ENCODE measurements at regions not wholly inside any gene's neighbourhood (a gene's known extent, or its start where the extent isn't known, plus 50 kb on each side); places are given as distances from the start of the nearest gene placed in this dataset.

GRCh38 chr12:78787576-78787975 is 77.0 kb upstream of the SYT1 start:
- Histone ChIP-seq H3K9ac (no peak overlapping the region), H3K36me3 (no peaks in the 10 kb centered on the region), H3K4me1 (no peaks in the 10 kb centered on the region), H3K27me3 (no peaks in the 10 kb centered on the region), H4K20me1 (no peaks in the 10 kb centered on the region), H3K4me2 (no peak overlapping the region), H3K4me3 (no peak overlapping the region), H3K9me3 (no peaks in the 10 kb centered on the region), H3K27ac (no peak overlapping the region)
- no peak for TF ChIP-seq Cebpa-rat (IDR thresholded peaks at IDR 0.05)

- Histone ChIP-seq H3K4me1 (no peaks in the 10 kb centered on the region), H3K36me3 (no peaks in the 10 kb centered on the region)
- no peak for TF ChIP-seq Cebpa-rat (IDR thresholded peaks at IDR 0.05)
Measured at GRCh38 chr12:78790148-78790547, 74.4 kb upstream of the SYT1 start.

GRCh38 chr12:78792052-78792698 is 72.4 kb upstream of the SYT1 start:
- no peaks in the 10 kb centered on the region for H4K20me1 ChIP-seq
- no peaks in the 10 kb centered on the region for H3K27me3 ChIP-seq
- peaks cover 4% of the 10 kb centered on the region; the same call in 1 of the 2 replicates for H3K36me3 ChIP-seq
- TF ChIP-seq Cebpa-rat (IDR thresholded peaks at IDR 0.05), result no peak
- no peak overlapping the region for H3K27ac ChIP-seq
- H3K4me2 ChIP-seq, result no peak overlapping the region
- peaks cover 32% of the 10 kb centered on the region for H3K9me3 ChIP-seq
- no peak overlapping the region for H3K9ac ChIP-seq
- peaks cover 6% of the 10 kb centered on the region for H3K4me1 ChIP-seq
- H3K4me3 ChIP-seq, result no peak overlapping the region

More at GRCh38 chr12:78790148-78790547, 74.4 kb upstream of the SYT1 start:
- Histone ChIP-seq H3K4me3 (no peak overlapping the region), H3K4me2 (no peak overlapping the region), H4K20me1 (no peaks in the 10 kb centered on the region), H3K9ac (no peak overlapping the region), H3K27ac (no peak overlapping the region), H3K27me3 (no peaks in the 10 kb centered on the region), H3K9me3 (peaks cover 15% of the 10 kb centered on the region)

- peaks cover 4% of the 10 kb centered on the region; the same call in 1 of the 2 replicates for H3K36me3 ChIP-seq
- no peak overlapping the region for H3K9ac ChIP-seq
- H4K20me1 ChIP-seq, result no peaks in the 10 kb centered on the region
- no peak for TF ChIP-seq Cebpa-rat (IDR thresholded peaks at IDR 0.05)
- H3K4me2 ChIP-seq, result no peak overlapping the region
- H3K27ac ChIP-seq, result no peak overlapping the region
- no peaks in the 10 kb centered on the region for H3K27me3 ChIP-seq
- peaks cover 32% of the 10 kb centered on the region for H3K9me3 ChIP-seq
- peaks cover 18% of the 10 kb centered on the region for H3K4me1 ChIP-seq
- H3K4me3 ChIP-seq, result no peak overlapping the region
Measured at GRCh38 chr12:78793491-78793890, 71.1 kb upstream of the SYT1 start.

GRCh38 chr12:78793982-78794381 is 70.6 kb upstream of the SYT1 start:
- no peak for TF ChIP-seq Cebpa-rat (IDR thresholded peaks at IDR 0.05)
- Histone ChIP-seq H3K27me3 (no peaks in the 10 kb centered on the region), H3K9me3 (peaks cover 32% of the 10 kb centered on the region), H3K36me3 (peaks cover 4% of the 10 kb centered on the region; the same call in 1 of the 2 replicates), H4K20me1 (no peaks in the 10 kb centered on the region), H3K9ac (no peak overlapping the region), H3K4me1 (peaks cover 18% of the 10 kb centered on the region), H3K4me2 (no peak overlapping the region), H3K27ac (no peak overlapping the region), H3K4me3 (no peak overlapping the region)

- no peaks in the 10 kb centered on the region for H4K20me1 ChIP-seq
- no peak overlapping the region for H3K4me3 ChIP-seq
- H3K4me2 ChIP-seq, result no peak overlapping the region
- H3K27ac ChIP-seq, result no peak overlapping the region
- H3K9ac ChIP-seq, result no peak overlapping the region
- peaks cover 32% of the 10 kb centered on the region for H3K9me3 ChIP-seq
- no peak for TF ChIP-seq Cebpa-rat (IDR thresholded peaks at IDR 0.05)
- H3K4me1 ChIP-seq, result peaks cover 25% of the 10 kb centered on the region
- peaks cover 4% of the 10 kb centered on the region; the same call in 1 of the 2 replicates for H3K36me3 ChIP-seq
- no peaks in the 10 kb centered on the region for H3K27me3 ChIP-seq
Measured at GRCh38 chr12:78795934-78796445, 68.6 kb upstream of the SYT1 start.

- Histone ChIP-seq H3K9ac (no peak overlapping the region), H3K27me3 (no peaks in the 10 kb centered on the region), H3K36me3 (peaks cover 4% of the 10 kb centered on the region; the same call in 1 of the 2 replicates), H3K4me1 (peaks cover 25% of the 10 kb centered on the region), H3K9me3 (peaks cover 32% of the 10 kb centered on the region), H3K4me2 (peak overlapping the region; percentile 35), H3K4me3 (no peak overlapping the region), H3K27ac (peak overlapping the region; percentile 22; the same call in 1 of the 2 replicates), H4K20me1 (no peaks in the 10 kb centered on the region)
- no peak for TF ChIP-seq Cebpa-rat (IDR thresholded peaks at IDR 0.05)
Measured at GRCh38 chr12:78797196-78797931, 67.2 kb upstream of the SYT1 start.

- H3K36me3 ChIP-seq, result peaks cover 4% of the 10 kb centered on the region; the same call in 1 of the 2 replicates
- H3K9me3 ChIP-seq, result peaks cover 26% of the 10 kb centered on the region
- H3K4me3 ChIP-seq, result no peak overlapping the region
- H4K20me1 ChIP-seq, result no peaks in the 10 kb centered on the region
- no peaks in the 10 kb centered on the region for H3K27me3 ChIP-seq
- TF ChIP-seq Cebpa-rat (IDR thresholded peaks at IDR 0.05), result no peak
- H3K4me1 ChIP-seq, result peaks cover 25% of the 10 kb centered on the region
- H3K4me2 ChIP-seq, result no peak overlapping the region
- no peak overlapping the region for H3K27ac ChIP-seq
- H3K9ac ChIP-seq, result no peak overlapping the region
Measured at GRCh38 chr12:78799649-78800048, 64.9 kb upstream of the SYT1 start.

- H3K4me2 ChIP-seq, result no peak overlapping the region
- H3K36me3 ChIP-seq, result no peaks in the 10 kb centered on the region
- H3K27ac ChIP-seq, result no peak overlapping the region
- H4K20me1 ChIP-seq, result no peaks in the 10 kb centered on the region
- H3K9ac ChIP-seq, result no peak overlapping the region
- H3K4me3 ChIP-seq, result no peak overlapping the region
- H3K9me3 ChIP-seq, result 0 out of 2 replicates have a peak, but pooled peaks cover 3% of the 10 kb centered on the region
- no peak for TF ChIP-seq Cebpa-rat (IDR thresholded peaks at IDR 0.05)
- peaks cover 15% of the 10 kb centered on the region for H3K4me1 ChIP-seq
- no peaks in the 10 kb centered on the region for H3K27me3 ChIP-seq
Measured at GRCh38 chr12:78802593-78802992, 62.0 kb upstream of the SYT1 start.

GRCh38 chr12:78804262-78804661 is 60.3 kb upstream of the SYT1 start:
- H3K27ac ChIP-seq, result no peak overlapping the region
- no peak for TF ChIP-seq Cebpa-rat (IDR thresholded peaks at IDR 0.05)
- H4K20me1 ChIP-seq, result no peaks in the 10 kb centered on the region
- no peaks in the 10 kb centered on the region for H3K36me3 ChIP-seq
- H3K9me3 ChIP-seq, result 0 out of 2 replicates have a peak, but pooled peaks cover 3% of the 10 kb centered on the region
- H3K9ac ChIP-seq, result no peak overlapping the region
- no peaks in the 10 kb centered on the region for H3K27me3 ChIP-seq
- H3K4me2 ChIP-seq, result no peak overlapping the region
- H3K4me3 ChIP-seq, result no peak overlapping the region
- peaks cover 7% of the 10 kb centered on the region; the same call in 1 of the 2 replicates for H3K4me1 ChIP-seq
